ENCODE measurements at regions not wholly inside any gene's neighbourhood (a gene's known extent, or its start where the extent isn't known, plus 50 kb on each side); places are given as distances from the start of the nearest gene placed in this dataset.
"Not testable (repeated sequence)": the region's sequence is repeated elsewhere in the genome, so short reads cannot be mapped to it uniquely, and the experiment has no call there.

DNA sequence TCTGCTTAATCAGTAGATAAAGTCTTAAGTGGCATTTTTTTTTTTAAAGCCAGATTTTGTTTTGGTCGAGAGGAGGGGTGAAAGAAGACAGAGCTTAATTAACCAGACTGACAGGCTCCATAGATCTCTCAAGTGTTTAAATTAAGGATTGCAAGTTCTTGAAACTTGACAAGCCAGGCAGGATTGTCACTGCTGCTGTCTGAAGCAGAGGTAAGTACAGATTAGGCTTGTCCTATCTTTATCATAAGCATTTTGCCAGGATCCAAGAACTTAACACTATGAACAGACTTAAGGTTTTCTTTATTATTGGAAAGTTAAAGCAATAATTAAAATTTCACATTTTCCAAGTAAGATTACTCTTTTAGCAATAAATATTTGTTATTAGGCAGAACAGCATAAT, 179.6 kb upstream of the LMO3 start (continued):
- TF ChIP-seq CUX1 (CRISPR knock-in tag; IDR thresholded peaks at IDR 0.05) (no peak), ZNF23 (CRISPR knock-in tag; IDR thresholded peaks at IDR 0.05) (no peak), MEF2A (IDR thresholded peaks at IDR 0.05; ENCODE audit: control insufficient read depth, low read depth, low read length) (no peak)
- TF ChIP-seq, protein P1, sequence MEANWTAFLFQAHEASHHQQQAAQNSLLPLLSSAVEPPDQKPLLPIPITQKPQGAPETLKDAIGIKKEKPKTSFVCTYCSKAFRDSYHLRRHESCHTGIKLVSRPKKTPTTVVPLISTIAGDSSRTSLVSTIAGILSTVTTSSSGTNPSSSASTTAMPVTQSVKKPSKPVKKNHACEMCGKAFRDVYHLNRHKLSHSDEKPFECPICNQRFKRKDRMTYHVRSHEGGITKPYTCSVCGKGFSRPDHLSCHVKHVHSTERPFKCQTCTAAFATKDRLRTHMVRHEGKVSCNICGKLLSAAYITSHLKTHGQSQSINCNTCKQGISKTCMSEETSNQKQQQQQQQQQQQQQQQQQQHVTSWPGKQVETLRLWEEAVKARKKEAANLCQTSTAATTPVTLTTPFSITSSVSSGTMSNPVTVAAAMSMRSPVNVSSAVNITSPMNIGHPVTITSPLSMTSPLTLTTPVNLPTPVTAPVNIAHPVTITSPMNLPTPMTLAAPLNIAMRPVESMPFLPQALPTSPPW (CRISPR knock-in tag; IDR thresholded peaks at IDR 0.05) = no peak

DNA sequence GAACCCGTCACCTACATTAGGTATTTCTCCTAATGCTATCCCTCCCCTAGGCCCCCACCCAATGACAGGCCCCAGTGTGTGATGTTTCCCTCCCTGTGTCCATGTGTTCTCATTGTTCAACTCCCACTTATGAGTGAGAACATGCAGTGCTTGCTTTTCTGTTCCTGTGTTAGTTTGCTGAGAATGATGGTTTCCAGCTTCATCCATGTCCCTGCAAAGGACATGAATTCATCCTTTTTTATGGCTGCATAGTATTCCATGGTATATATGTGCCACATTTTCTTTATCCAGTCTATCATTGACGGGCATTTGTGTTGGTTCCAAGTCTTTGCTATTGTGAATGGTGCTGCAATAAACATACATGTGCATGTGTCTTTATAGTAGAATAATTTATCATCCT, 163.2 kb upstream of the LMO3 start:
- DNase-seq (ENCODE audit: extremely low read depth in 1 of 4, low spot score in 3 of 4); H4K20me1 ChIP-seq (replicated peaks; ENCODE audit: control insufficient read depth, insufficient read depth, low read length); intact Hi-C loops (cut with micrococcal nuclease); H3K9ac ChIP-seq (ENCODE audit: insufficient read depth in 1 of 2, low read depth in 2 of 2, low read length in 2 of 2); H3K9me1 ChIP-seq (ENCODE audit: control insufficient read depth, insufficient read depth, low read length); BruUV-seq (replicated peaks); POLR2A ChIA-PET; H3K27me3 ChIP-seq (ENCODE audit: control insufficient read depth in 2 of 2, insufficient read depth in 2 of 2, low read length in 2 of 2); H3K4me3 ChIP-seq; H3K4me1 ChIP-seq (replicated peaks in 1 of 2; ENCODE audit: control insufficient read depth in 2 of 2, insufficient read depth in 2 of 2, low read length in 2 of 2); H3K79me2 ChIP-seq (ENCODE audit: control insufficient read depth, insufficient read depth, low read length); ATAC-seq; H3K4me2 ChIP-seq (ENCODE audit: insufficient read depth, low read length); FAIRE-seq; H3K36me3 ChIP-seq (ENCODE audit: control insufficient read depth, insufficient read depth, low read length); H3K27ac ChIP-seq (ENCODE audit: extremely low read depth, low read depth, low read length); H3K9me3 ChIP-seq (replicated peaks; ENCODE audit: control insufficient read depth, insufficient read depth, low read depth, low read length); in situ Hi-C loops (cut with MboI); H2AFZ ChIP-seq (ENCODE audit: low read depth, low read length); CTCF ChIA-PET (ENCODE audit: low intra/inter-chr PET ratio): not testable (repeated sequence)
- 0% methylated on average over 2 of the region's 2 CpGs for WGBS (ENCODE audit: insufficient coverage, low coverage, missing lambda C conversion rate)

Data from K562 (cell line).